Right lobe of liver (tissue), 4 donors: ENCODE measurements at regions not wholly inside any gene's neighbourhood (a gene's known extent, or its start where the extent isn't known, plus 50 kb on each side); places are given as distances from the start of the nearest gene placed in this dataset.

Source experiments
- POLR2A ChIP-seq: fragments of 450-650 bp; IDR thresholded peaks from one replicate; pipeline ENCODE4 v1.6.1; 2017; ENCODE audit warnings: antibody characterized with exemption, mild to moderate bottlenecking
- TF ChIP-seq, protein P1 (sequence below), 4 donors: fragments of 200-600 bp in 3 of 4; fragments of 450-650 bp in 1 of 4; IDR thresholded peaks; one replicate each; pipeline versions ENCODE4 v1.5.1 to v1.8.0; 2016 to 2022; ENCODE audit warnings: antibody characterized with exemption in 4 of 4, mild to moderate bottlenecking in 2 of 4
- donor health status: DM: no; HTN: no; CAD: no.
- donor health status: DM: no; HTN: no; CAD: no.
- donor health status: DM: no; HTN: yes; CAD: no.

DNA sequence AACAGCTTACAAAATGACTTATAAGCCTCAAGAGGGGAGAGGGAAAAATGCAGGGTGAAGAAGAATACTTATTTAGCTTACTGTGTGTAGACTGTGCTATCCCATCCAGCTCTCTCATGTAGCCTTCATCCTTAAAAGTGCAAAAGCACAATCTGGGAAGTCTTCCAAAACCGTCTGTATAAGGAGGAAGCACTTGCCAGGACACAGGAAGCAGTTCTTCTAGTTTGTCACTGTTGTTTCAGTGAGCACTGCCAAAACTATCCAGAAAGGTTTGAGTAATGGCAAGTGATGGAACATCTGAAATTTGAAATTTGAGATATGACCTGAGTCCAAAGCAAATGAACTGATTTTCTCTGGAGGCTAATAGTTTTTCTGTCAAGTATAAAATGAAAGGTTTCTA, 140.8 kb upstream of the ISL1 start:
- no peak for TF ChIP-seq POLR2A
- TF ChIP-seq, protein P1, sequence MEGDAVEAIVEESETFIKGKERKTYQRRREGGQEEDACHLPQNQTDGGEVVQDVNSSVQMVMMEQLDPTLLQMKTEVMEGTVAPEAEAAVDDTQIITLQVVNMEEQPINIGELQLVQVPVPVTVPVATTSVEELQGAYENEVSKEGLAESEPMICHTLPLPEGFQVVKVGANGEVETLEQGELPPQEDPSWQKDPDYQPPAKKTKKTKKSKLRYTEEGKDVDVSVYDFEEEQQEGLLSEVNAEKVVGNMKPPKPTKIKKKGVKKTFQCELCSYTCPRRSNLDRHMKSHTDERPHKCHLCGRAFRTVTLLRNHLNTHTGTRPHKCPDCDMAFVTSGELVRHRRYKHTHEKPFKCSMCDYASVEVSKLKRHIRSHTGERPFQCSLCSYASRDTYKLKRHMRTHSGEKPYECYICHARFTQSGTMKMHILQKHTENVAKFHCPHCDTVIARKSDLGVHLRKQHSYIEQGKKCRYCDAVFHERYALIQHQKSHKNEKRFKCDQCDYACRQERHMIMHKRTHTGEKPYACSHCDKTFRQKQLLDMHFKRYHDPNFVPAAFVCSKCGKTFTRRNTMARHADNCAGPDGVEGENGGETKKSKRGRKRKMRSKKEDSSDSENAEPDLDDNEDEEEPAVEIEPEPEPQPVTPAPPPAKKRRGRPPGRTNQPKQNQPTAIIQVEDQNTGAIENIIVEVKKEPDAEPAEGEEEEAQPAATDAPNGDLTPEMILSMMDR (IDR thresholded peaks at IDR 0.05) = no peak
